ENCODE measurements at regions not wholly inside any gene's neighbourhood (a gene's known extent, or its start where the extent isn't known, plus 50 kb on each side); places are given as distances from the start of the nearest gene placed in this dataset.

- Histone ChIP-seq H3K4me3 (no peak overlapping the region), H2AFZ (no peak overlapping the region), H3K4me2 (no peak overlapping the region), H3K36me3 (ENCODE audit: low read depth) (no peaks in the 10 kb centered on the region), H3K4me1 (replicated peaks; ENCODE audit: insufficient read depth) (no peaks in the 10 kb centered on the region), H3K9me3 (ENCODE audit: insufficient read depth, low read depth) (no peaks in the 10 kb centered on the region), H3K27me3 (ENCODE audit: insufficient read depth, low read depth) (no peaks in the 10 kb centered on the region), H3F3A (ENCODE audit: insufficient read depth, low read depth) (no peaks in the 10 kb centered on the region), H3K79me2 (ENCODE audit: low read depth) (no peaks in the 10 kb centered on the region), H4K20me1 (ENCODE audit: insufficient read depth) (no peaks in the 10 kb centered on the region), H3K9me2 (ENCODE audit: insufficient read depth) (no peaks in the 10 kb centered on the region), H3K27ac (no peak overlapping the region)
- CTCF ChIA-PET: no interaction called here
- TF ChIP-seq CTCF (conservative IDR thresholded peaks at IDR 0.05): no peak
- TF ChIP-seq EZH2 (IDR thresholded peaks at IDR 0.05; ENCODE audit: low read depth): no peak
- DNase-seq: no peak
- no TSS peak for BruUV-seq (replicated peaks)
- POLR2A ChIA-PET (ENCODE audit: unreplicated experiment): interaction anchor here (0.6 kb wide), 1 partner anchor 20 kb away, joined by 5 read pairs; no protein-coding TSS in a partner anchor
- intact Hi-C loops (cut with micrococcal nuclease; ENCODE audit: unreplicated experiment): no loop called here
Observed at GRCh38 chr3:59308684-59309083, 258.9 kb upstream of the CFAP20DC start.

- no peak overlapping the region for H3K4me3 ChIP-seq
- intact Hi-C loops (cut with micrococcal nuclease; ENCODE audit: unreplicated experiment): no loop called here
- POLR2A ChIA-PET (ENCODE audit: unreplicated experiment): no interaction called here
- TF ChIP-seq CTCF (conservative IDR thresholded peaks at IDR 0.05): no peak
- no peak for TF ChIP-seq EZH2 (IDR thresholded peaks at IDR 0.05; ENCODE audit: low read depth)
- no peaks in the 10 kb centered on the region for H3K79me2 ChIP-seq (ENCODE audit: low read depth)
- no peaks in the 10 kb centered on the region for H3K9me2 ChIP-seq (ENCODE audit: insufficient read depth)
- H2AFZ ChIP-seq: no peak overlapping the region
- H3F3A ChIP-seq (ENCODE audit: insufficient read depth, low read depth): no peaks in the 10 kb centered on the region
- no peaks in the 10 kb centered on the region for H3K36me3 ChIP-seq (ENCODE audit: low read depth)
- H3K4me1 ChIP-seq (replicated peaks; ENCODE audit: insufficient read depth): no peaks in the 10 kb centered on the region
- no TSS peak for BruUV-seq (replicated peaks)
- CTCF ChIA-PET: no interaction called here
- H3K27me3 ChIP-seq (ENCODE audit: insufficient read depth, low read depth): no peaks in the 10 kb centered on the region
- no peaks in the 10 kb centered on the region for H3K9me3 ChIP-seq (ENCODE audit: insufficient read depth, low read depth)
- no peak overlapping the region for H3K27ac ChIP-seq
- H3K4me2 ChIP-seq: no peak overlapping the region
- no peaks in the 10 kb centered on the region for H4K20me1 ChIP-seq (ENCODE audit: insufficient read depth)
- no peak for DNase-seq
Observed at GRCh38 chr3:59308001-59308400, 258.2 kb upstream of the CFAP20DC start.

- Histone ChIP-seq H4K20me1 (ENCODE audit: insufficient read depth) (no peaks in the 10 kb centered on the region), H3F3A (ENCODE audit: insufficient read depth, low read depth) (no peaks in the 10 kb centered on the region), H3K9me3 (ENCODE audit: insufficient read depth, low read depth) (no peaks in the 10 kb centered on the region), H3K36me3 (ENCODE audit: low read depth) (no peaks in the 10 kb centered on the region), H3K4me1 (replicated peaks; ENCODE audit: insufficient read depth) (no peaks in the 10 kb centered on the region), H3K27me3 (ENCODE audit: insufficient read depth, low read depth) (no peaks in the 10 kb centered on the region), H3K27ac (no peak overlapping the region), H3K4me3 (no peak overlapping the region), H3K79me2 (ENCODE audit: low read depth) (no peaks in the 10 kb centered on the region), H3K4me2 (no peak overlapping the region), H3K9me2 (ENCODE audit: insufficient read depth) (no peaks in the 10 kb centered on the region), H2AFZ (no peak overlapping the region)
- CTCF ChIA-PET: no interaction called here
- intact Hi-C loops (cut with micrococcal nuclease; ENCODE audit: unreplicated experiment): no loop called here
- no peak for TF ChIP-seq EZH2 (IDR thresholded peaks at IDR 0.05; ENCODE audit: low read depth)
- no peak for TF ChIP-seq CTCF (conservative IDR thresholded peaks at IDR 0.05)
- no TSS peak for BruUV-seq (replicated peaks)
- DNase-seq: no peak
- POLR2A ChIA-PET (ENCODE audit: unreplicated experiment): no interaction called here
Observed at GRCh38 chr3:59306436-59306835, 256.6 kb upstream of the CFAP20DC start.

All from PC-9 (cell line).